Kidney epithelial cell (primary cell): ENCODE measurements at regions not wholly inside any gene's neighbourhood (a gene's known extent, or its start where the extent isn't known, plus 50 kb on each side); places are given as distances from the start of the nearest gene placed in this dataset.
"Not testable (repeated sequence)": the region's sequence is repeated elsewhere in the genome, so short reads cannot be mapped to it uniquely, and the experiment has no call there.

Source experiments
- DNase-seq: peaks from one replicate; pipeline ENCODE4 v3.0.0-alpha.2; 2010; ENCODE audit warnings: low read depth
- H3K27me3 ChIP-seq: 2 replicates; pipeline ENCODE4 v1.6.0; 2011; ENCODE audit warnings: low read length; ENCODE audit not compliant: control insufficient read depth, insufficient read depth
- H3K36me3 ChIP-seq: 2 replicates; pipeline ENCODE4 v1.5.1; 2011; ENCODE audit warnings: low read length; ENCODE audit not compliant: control insufficient read depth, insufficient read depth
- H3K4me3 ChIP-seq: 2 replicates; pipeline ENCODE4 v1.5.1; 2011; ENCODE audit warnings: low read depth, mild to moderate bottlenecking, control low read depth, low read length
- CTCF ChIP-seq: IDR thresholded peaks from 2 replicates; pipeline ENCODE4 v1.5.1; 2011; ENCODE audit warnings: mild to moderate bottlenecking, moderate library complexity, low read length, control low read depth, inconsistent platforms; ENCODE audit not compliant: insufficient read depth, poor library complexity, severe bottlenecking

- Histone ChIP-seq H3K4me3 (no peak overlapping the region), H3K36me3 (no peaks in the 10 kb centered on the region), H3K27me3 (no peaks in the 10 kb centered on the region)
- no peak for DNase-seq
- TF ChIP-seq CTCF, result no peak
Measured at GRCh38 chr12:31801872-31802271, 73.1 kb upstream of the AMN1 start.

DNA sequence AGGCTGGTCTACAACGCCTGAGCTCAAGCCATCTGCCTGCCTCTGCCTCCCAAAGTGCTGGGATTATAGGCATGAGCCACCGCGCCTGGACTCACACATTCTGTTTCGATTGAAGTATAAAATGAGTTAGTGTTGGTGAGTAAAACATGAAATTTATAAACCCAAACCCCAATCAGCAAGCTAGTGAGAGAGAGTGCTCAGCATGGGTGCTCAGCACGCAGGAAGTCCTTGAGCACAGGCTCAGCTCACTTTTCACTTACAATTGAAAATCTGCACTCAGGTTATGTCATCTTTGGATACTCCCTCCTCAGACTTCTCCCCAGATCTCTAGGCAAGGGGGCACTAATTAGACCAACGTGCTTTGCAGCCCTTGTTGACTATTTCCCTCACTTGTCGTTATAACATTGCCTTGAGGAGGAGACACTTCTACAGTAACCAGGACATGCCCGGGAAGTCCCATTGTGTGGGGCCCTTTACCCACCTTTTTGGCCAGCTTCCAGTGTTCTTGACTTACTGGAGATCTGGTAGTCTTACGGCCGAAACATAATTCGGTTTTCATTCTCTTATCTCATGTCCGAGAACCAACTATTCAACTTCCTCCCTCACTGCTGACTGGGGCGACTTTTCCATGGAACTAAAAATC, 68.5 kb upstream of the AMN1 start:
- DNase-seq, result no peak
- no peaks in the 10 kb centered on the region for H3K36me3 ChIP-seq
- no peak overlapping the region for H3K4me3 ChIP-seq
- no peak for TF ChIP-seq CTCF
- no peaks in the 10 kb centered on the region for H3K27me3 ChIP-seq

GRCh38 chr12:31796270-31796951, 67.6 kb upstream of the AMN1 start:
- Histone ChIP-seq H3K4me3 (no peak overlapping the region), H3K27me3 (no peaks in the 10 kb centered on the region), H3K36me3 (no peaks in the 10 kb centered on the region)
- TF ChIP-seq CTCF, result no peak
- no peak for DNase-seq

GRCh38 chr12:31794745-31795144, 65.9 kb upstream of the AMN1 start:
- Histone ChIP-seq H3K4me3 (no peak overlapping the region), H3K27me3 (no peaks in the 10 kb centered on the region), H3K36me3 (no peaks in the 10 kb centered on the region)
- no peak for TF ChIP-seq CTCF
- DNase-seq, result no peak

- not testable (repeated sequence) for H3K4me3 ChIP-seq, H3K27me3 ChIP-seq, DNase-seq, H3K36me3 ChIP-seq
Measured at GRCh38 chr12:31791265-31791664, 62.4 kb upstream of the AMN1 start.

DNA sequence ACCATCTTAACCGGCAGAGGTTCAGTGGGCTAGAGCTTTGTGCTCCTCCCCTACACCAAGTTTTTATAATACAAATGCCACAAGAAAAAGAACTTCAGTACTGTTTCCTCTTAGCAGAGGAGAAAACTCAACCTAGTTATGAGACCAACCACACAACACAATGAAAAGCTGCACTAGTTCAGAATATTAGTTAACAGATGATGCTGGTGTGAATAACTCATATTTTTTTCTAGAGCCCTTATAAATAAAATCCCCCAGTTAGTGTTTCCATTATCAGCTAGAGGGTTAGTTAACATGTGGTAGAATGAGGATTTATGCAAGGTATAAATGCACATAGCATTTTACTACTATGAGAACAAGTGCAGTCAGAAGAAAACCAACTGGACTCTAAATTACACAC, 61.9 kb upstream of the AMN1 start:
- no peak for TF ChIP-seq CTCF
- no peaks in the 10 kb centered on the region for H3K27me3 ChIP-seq
- no peak overlapping the region for H3K4me3 ChIP-seq
- H3K36me3 ChIP-seq, result no peaks in the 10 kb centered on the region
- DNase-seq, result no peak
